ENCODE measurements at regions not wholly inside any gene's neighbourhood (a gene's known extent, or its start where the extent isn't known, plus 50 kb on each side); places are given as distances from the start of the nearest gene placed in this dataset.

- no peak for ATAC-seq (replicated peaks)
- Mint-ChIP-seq H3K9me3 (peaks cover 7% of the 10 kb centered on the region), H3K27me3 (no peaks in the 10 kb centered on the region), H3K4me3 (no peak overlapping the region), H3K27ac (no peak overlapping the region), H3K36me3 (ENCODE audit: low read depth) (no peaks in the 10 kb centered on the region), H3K4me1 (no peaks in the 10 kb centered on the region)
Observed at GRCh38 chr4:126969360-126970235, 663.2 kb upstream of the INTU start.

- Mint-ChIP-seq H3K9me3 (peaks cover 4% of the 10 kb centered on the region), H3K27me3 (no peaks in the 10 kb centered on the region), H3K36me3 (ENCODE audit: low read depth) (no peaks in the 10 kb centered on the region), H3K4me3 (no peak overlapping the region), H3K27ac (no peak overlapping the region), H3K4me1 (no peaks in the 10 kb centered on the region)
- no peak for ATAC-seq (replicated peaks)
Observed at GRCh38 chr4:126973201-126973600, 659.6 kb upstream of the INTU start.

- H3K4me1 Mint-ChIP-seq = no peaks in the 10 kb centered on the region
- no peaks in the 10 kb centered on the region for H3K36me3 Mint-ChIP-seq (ENCODE audit: low read depth)
- H3K4me3 Mint-ChIP-seq = no peak overlapping the region
- ATAC-seq (replicated peaks) = no peak
- H3K27ac Mint-ChIP-seq = no peak overlapping the region
- peaks cover 11% of the 10 kb centered on the region for H3K9me3 Mint-ChIP-seq
- no peaks in the 10 kb centered on the region for H3K27me3 Mint-ChIP-seq
Observed at GRCh38 chr4:126976850-126977632, 655.7 kb upstream of the INTU start.

GRCh38 chr4:126986005-126986404, 646.8 kb upstream of the INTU start:
- Mint-ChIP-seq H3K4me3 (no peak overlapping the region), H3K27ac (no peak overlapping the region), H3K4me1 (no peaks in the 10 kb centered on the region), H3K9me3 (peaks cover 19% of the 10 kb centered on the region), H3K36me3 (ENCODE audit: low read depth) (no peaks in the 10 kb centered on the region), H3K27me3 (no peaks in the 10 kb centered on the region)
- ATAC-seq (replicated peaks) = no peak

- Mint-ChIP-seq H3K36me3 (ENCODE audit: low read depth) (no peaks in the 10 kb centered on the region), H3K4me1 (no peaks in the 10 kb centered on the region), H3K27ac (no peak overlapping the region), H3K4me3 (no peak overlapping the region), H3K9me3 (peaks cover 15% of the 10 kb centered on the region), H3K27me3 (no peaks in the 10 kb centered on the region)
- no peak for ATAC-seq (replicated peaks)
Observed at GRCh38 chr4:126986828-126987227, 645.9 kb upstream of the INTU start.

- ATAC-seq (replicated peaks) = no peak
- Mint-ChIP-seq H3K4me3 (no peak overlapping the region), H3K4me1 (no peaks in the 10 kb centered on the region), H3K9me3 (peaks cover 5% of the 10 kb centered on the region), H3K36me3 (ENCODE audit: low read depth) (no peaks in the 10 kb centered on the region), H3K27ac (no peak overlapping the region), H3K27me3 (no peaks in the 10 kb centered on the region)
Observed at GRCh38 chr4:126991965-126992364, 640.8 kb upstream of the INTU start.

GRCh38 chr4:126992910-126993309, 639.8 kb upstream of the INTU start:
- Mint-ChIP-seq H3K36me3 (ENCODE audit: low read depth) (no peaks in the 10 kb centered on the region), H3K27me3 (no peaks in the 10 kb centered on the region), H3K4me3 (no peak overlapping the region), H3K4me1 (no peaks in the 10 kb centered on the region), H3K9me3 (peaks cover 5% of the 10 kb centered on the region), H3K27ac (no peak overlapping the region)
- no peak for ATAC-seq (replicated peaks)

GRCh38 chr4:126993351-126993750, 639.4 kb upstream of the INTU start:
- ATAC-seq (replicated peaks) = no peak
- H3K36me3 Mint-ChIP-seq (ENCODE audit: low read depth) = no peaks in the 10 kb centered on the region
- peaks cover 5% of the 10 kb centered on the region for H3K9me3 Mint-ChIP-seq
- no peaks in the 10 kb centered on the region for H3K4me1 Mint-ChIP-seq
- no peaks in the 10 kb centered on the region for H3K27me3 Mint-ChIP-seq
- H3K4me3 Mint-ChIP-seq = no peak overlapping the region
- H3K27ac Mint-ChIP-seq = no peak overlapping the region

- ATAC-seq (replicated peaks) = no peak
- Mint-ChIP-seq H3K9me3 (peaks cover 5% of the 10 kb centered on the region), H3K36me3 (ENCODE audit: low read depth) (no peaks in the 10 kb centered on the region), H3K4me1 (no peaks in the 10 kb centered on the region), H3K4me3 (no peak overlapping the region), H3K27me3 (no peaks in the 10 kb centered on the region), H3K27ac (no peak overlapping the region)
Observed at GRCh38 chr4:126995235-126995634, 637.5 kb upstream of the INTU start.

- Mint-ChIP-seq H3K9me3 (peaks cover 8% of the 10 kb centered on the region), H3K36me3 (ENCODE audit: low read depth) (no peaks in the 10 kb centered on the region), H3K27ac (no peak overlapping the region), H3K4me1 (no peaks in the 10 kb centered on the region), H3K4me3 (no peak overlapping the region), H3K27me3 (no peaks in the 10 kb centered on the region)
- no peak for ATAC-seq (replicated peaks)
Observed at GRCh38 chr4:127000110-127000509, 632.6 kb upstream of the INTU start.

GRCh38 chr4:127000846-127001245, 631.9 kb upstream of the INTU start:
- H3K36me3 Mint-ChIP-seq (ENCODE audit: low read depth) = no peaks in the 10 kb centered on the region
- no peak overlapping the region for H3K4me3 Mint-ChIP-seq
- H3K27ac Mint-ChIP-seq = no peak overlapping the region
- H3K27me3 Mint-ChIP-seq = no peaks in the 10 kb centered on the region
- H3K9me3 Mint-ChIP-seq = peaks cover 8% of the 10 kb centered on the region
- no peak for ATAC-seq (replicated peaks)
- H3K4me1 Mint-ChIP-seq = no peaks in the 10 kb centered on the region

GRCh38 chr4:127001933-127002332, 630.8 kb upstream of the INTU start:
- H3K27me3 Mint-ChIP-seq = no peaks in the 10 kb centered on the region
- no peaks in the 10 kb centered on the region for H3K4me1 Mint-ChIP-seq
- no peak overlapping the region for H3K27ac Mint-ChIP-seq
- no peak for ATAC-seq (replicated peaks)
- no peaks in the 10 kb centered on the region for H3K36me3 Mint-ChIP-seq (ENCODE audit: low read depth)
- H3K4me3 Mint-ChIP-seq = no peak overlapping the region
- peaks cover 8% of the 10 kb centered on the region for H3K9me3 Mint-ChIP-seq

GRCh38 chr4:127006446-127006877, 626.3 kb upstream of the INTU start:
- H3K27ac Mint-ChIP-seq = no peak overlapping the region
- no peaks in the 10 kb centered on the region for H3K36me3 Mint-ChIP-seq (ENCODE audit: low read depth)
- no peak overlapping the region for H3K4me3 Mint-ChIP-seq
- no peak for ATAC-seq (replicated peaks)
- no peaks in the 10 kb centered on the region for H3K27me3 Mint-ChIP-seq
- H3K9me3 Mint-ChIP-seq = peaks cover 12% of the 10 kb centered on the region
- no peaks in the 10 kb centered on the region for H3K4me1 Mint-ChIP-seq

- Mint-ChIP-seq H3K4me3 (no peak overlapping the region), H3K27ac (no peak overlapping the region), H3K9me3 (peaks cover 11% of the 10 kb centered on the region), H3K27me3 (no peaks in the 10 kb centered on the region), H3K4me1 (no peaks in the 10 kb centered on the region), H3K36me3 (ENCODE audit: low read depth) (no peaks in the 10 kb centered on the region)
- ATAC-seq (replicated peaks) = no peak
Observed at GRCh38 chr4:127007305-127007704, 625.5 kb upstream of the INTU start.

GRCh38 chr4:127012549-127012948, 620.2 kb upstream of the INTU start:
- Mint-ChIP-seq H3K36me3 (ENCODE audit: low read depth) (no peaks in the 10 kb centered on the region), H3K9me3 (peaks cover 11% of the 10 kb centered on the region), H3K27ac (no peak overlapping the region), H3K27me3 (no peaks in the 10 kb centered on the region), H3K4me3 (no peak overlapping the region), H3K4me1 (no peaks in the 10 kb centered on the region)
- ATAC-seq (replicated peaks) = no peak
